ENCODE measurements at regions not wholly inside any gene's neighbourhood (a gene's known extent, or its start where the extent isn't known, plus 50 kb on each side); places are given as distances from the start of the nearest gene placed in this dataset.

DNA sequence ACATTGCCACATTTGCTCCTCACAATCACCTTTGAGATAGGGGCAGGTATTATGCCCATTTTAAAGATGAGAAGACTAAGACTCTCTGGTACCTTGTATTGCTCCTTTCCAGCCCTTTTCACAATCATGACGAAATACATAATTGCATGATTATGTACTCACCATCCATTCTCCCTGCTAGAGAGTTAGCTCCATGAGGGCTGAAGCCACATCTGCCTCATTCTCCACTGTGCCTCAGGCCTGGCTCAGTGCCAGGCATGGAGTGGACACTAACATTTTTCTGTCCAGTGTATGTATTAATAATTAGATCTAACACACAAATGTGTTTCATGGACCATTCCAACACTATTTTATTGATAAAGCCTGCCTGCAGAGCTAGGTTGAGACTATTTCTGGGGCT lies 191.4 kb downstream of the MINAR1 start:
- H3K27me3 ChIP-seq (ENCODE audit: control insufficient read depth in 2 of 2, insufficient read depth in 2 of 2, low read length in 2 of 2), result peaks cover 0 to 2% of the 10 kb centered on the region in 2 experiments
- no TSS peak for BruUV-seq (replicated peaks)
- dilution Hi-C loops (cut with MboI; ENCODE audit: extremely low pct_ligation_motif_present, low sequenced_read_pairs), result no loop called here
- ChIA-PET CTCF (no interaction called here), POLR2A (no interaction called here)
- H3K4me2 ChIP-seq (ENCODE audit: insufficient read depth, low read length), result no peak overlapping the region
- no peaks in the 10 kb centered on the region for H3K9me3 ChIP-seq (replicated peaks; ENCODE audit: control insufficient read depth, insufficient read depth, low read length)
- TF ChIP-seq CTCF (IDR thresholded peaks at IDR 0.05; ENCODE audit: extremely low read depth in 1 of 2, insufficient read depth in 1 of 2, low read depth in 1 of 2, low read length in 2 of 2) (no peak), JUN (IDR thresholded peaks at IDR 0.05; ENCODE audit: borderline replicate concordance, insufficient read depth, insufficient read length, low read depth) (no peak), FOS (IDR thresholded peaks at IDR 0.05; ENCODE audit: borderline replicate concordance, insufficient read depth, low read length) (no peak), MYC (IDR thresholded peaks at IDR 0.05; ENCODE audit: low read depth, low read length) (no peak), GATA2 (IDR thresholded peaks at IDR 0.05; ENCODE audit: insufficient read depth, insufficient read length, low read depth, low read length) (no peak), EZH2 (IDR thresholded peaks at IDR 0.05; ENCODE audit: borderline replicate concordance, low read depth, low read length, severe bottlenecking) (no peak), POLR2A (IDR thresholded peaks at IDR 0.05; ENCODE audit: low read depth, low read length) (no peak), MAX (IDR thresholded peaks at IDR 0.05; ENCODE audit: insufficient read depth, insufficient read length) (no peak), POLR2AphosphoS5 (IDR thresholded peaks at IDR 0.05; ENCODE audit: insufficient read depth, low read depth, low read length) (no peak)
- no peak overlapping the region for H3K27ac ChIP-seq (ENCODE audit: insufficient read depth, low read depth, low read length)
- no peaks in the 10 kb centered on the region for H3K4me1 ChIP-seq (ENCODE audit: control insufficient read depth, extremely low read depth, insufficient read depth, low read length)
- H4K20me1 ChIP-seq (replicated peaks; ENCODE audit: control insufficient read depth, extremely low read depth, insufficient read depth, low read length), result no peaks in the 10 kb centered on the region
- no peak overlapping the region for H3K4me3 ChIP-seq (replicated peaks in 1 of 3; ENCODE audit: insufficient read depth in 1 of 3, low read depth in 1 of 3, low read length in 3 of 3)
- FAIRE-seq (no peak), DNase-seq (ENCODE audit: low read depth, low spot score) (no peak)
- intact Hi-C loops (cut with micrococcal nuclease), result no loop called here
- H2AFZ ChIP-seq (ENCODE audit: low read depth, low read length), result no peak overlapping the region
- H3K79me2 ChIP-seq (ENCODE audit: control insufficient read depth, insufficient read depth, low read length), result no peaks in the 10 kb centered on the region
- H3K9ac ChIP-seq (replicated peaks; ENCODE audit: extremely low read depth, insufficient read depth, low read length), result no peak overlapping the region
- no peaks in the 10 kb centered on the region for H3K9me1 ChIP-seq (replicated peaks; ENCODE audit: control insufficient read depth, extremely low read depth, insufficient read depth, low read length)
- H3K36me3 ChIP-seq (ENCODE audit: control insufficient read depth in 2 of 2, extremely low read depth in 1 of 2, insufficient read depth in 2 of 2, low read length in 2 of 2), result no peaks in the 10 kb centered on the region

Measured in endothelial cell of umbilical vein (primary cell).